Endodermal cell (in vitro differentiated cells): ENCODE measurements at regions not wholly inside any gene's neighbourhood (a gene's known extent, or its start where the extent isn't known, plus 50 kb on each side); places are given as distances from the start of the nearest gene placed in this dataset.
A peak's percentile ranks its signal among the peaks of the same experiment; 100 is the strongest.
"Not testable (repeated sequence)": the region's sequence is repeated elsewhere in the genome, so short reads cannot be mapped to it uniquely, and the experiment has no call there.

Experiments
- DNase-seq: peaks from one replicate; pipeline ENCODE4 v3.0.0-alpha.2; 2017
- H3K27ac ChIP-seq: 2 replicates; pipeline ENCODE4 v1.5.1; 2013; ENCODE audit warnings: mild to moderate bottlenecking, low read depth, low read length, moderate library complexity
- H3K27me3 ChIP-seq: 2 replicates; pipeline ENCODE4 v1.6.1; 2013; ENCODE audit warnings: mild to moderate bottlenecking, low read length, moderate library complexity; ENCODE audit not compliant: insufficient read depth, control insufficient read depth, poor library complexity, severe bottlenecking
- H3K36me3 ChIP-seq: 2 replicates; pipeline ENCODE4 v1.7.0; 2013; ENCODE audit warnings: mild to moderate bottlenecking, low read length, moderate library complexity; ENCODE audit not compliant: control insufficient read depth, insufficient read depth
- H3K4me1 ChIP-seq: one replicate; pipeline ENCODE4 v1.7.0; 2013; ENCODE audit warnings: low read length; ENCODE audit not compliant: control insufficient read depth, insufficient read depth
- H3K4me3 ChIP-seq: 2 replicates; pipeline ENCODE4 v1.5.1; 2013; ENCODE audit warnings: mild to moderate bottlenecking, low read length, moderate library complexity
- H3K9ac ChIP-seq: 2 replicates; pipeline ENCODE4 v1.6.1; 2013; ENCODE audit warnings: mild to moderate bottlenecking, low read length, moderate library complexity; ENCODE audit not compliant: poor library complexity, severe bottlenecking; ENCODE audit errors: extremely low read depth
- H3K9me3 ChIP-seq: 2 replicates; pipeline ENCODE4 v1.6.1; 2013; ENCODE audit warnings: mild to moderate bottlenecking, low read length, moderate library complexity; ENCODE audit not compliant: control insufficient read depth
- H3K27ac Mint-ChIP-seq: 2 replicates; pipeline ENCODE4 v1.8.0; 2020; ENCODE audit warnings: mixed read lengths
- H3K27me3 Mint-ChIP-seq: 2 replicates; pipeline ENCODE4 v1.8.0; 2021; ENCODE audit warnings: mild to moderate bottlenecking, mixed read lengths; ENCODE audit not compliant: insufficient read depth
- H3K36me3 Mint-ChIP-seq: 2 replicates; pipeline ENCODE4 v1.8.0; 2020; ENCODE audit warnings: low read depth, mixed read lengths
- H3K4me1 Mint-ChIP-seq: 2 replicates; pipeline ENCODE4 v1.8.0; 2020; ENCODE audit warnings: mixed read lengths
- H3K4me3 Mint-ChIP-seq: 2 replicates; pipeline ENCODE4 v1.8.0; 2020; ENCODE audit warnings: mild to moderate bottlenecking, moderate library complexity, mixed read lengths
- H3K9me3 Mint-ChIP-seq: 2 replicates; pipeline ENCODE4 v1.8.0; 2020; ENCODE audit warnings: mild to moderate bottlenecking, mixed read lengths
- WGBS, 2 experiments: methylation state at CpG; one replicate each; pipeline versions ENCODE4 v1.1.5 to v1.1.7; 2013; ENCODE audit warnings: missing lambda C conversion rate in 2 of 2, mixed read lengths in 1 of 2; ENCODE audit not compliant: insufficient coverage in 1 of 2, insufficient read length in 1 of 2; 5-methylcytosine and 5-hydroxymethylcytosine counted together
- TF ChIP-seq, protein P1 (sequence below): fragments of 200-600 bp; sonication (generic); conservative IDR thresholded peaks from 2 replicates; pipeline ENCODE4 v1.5.0; 2021; ENCODE audit warnings: antibody characterized with exemption, mild to moderate bottlenecking

DNA sequence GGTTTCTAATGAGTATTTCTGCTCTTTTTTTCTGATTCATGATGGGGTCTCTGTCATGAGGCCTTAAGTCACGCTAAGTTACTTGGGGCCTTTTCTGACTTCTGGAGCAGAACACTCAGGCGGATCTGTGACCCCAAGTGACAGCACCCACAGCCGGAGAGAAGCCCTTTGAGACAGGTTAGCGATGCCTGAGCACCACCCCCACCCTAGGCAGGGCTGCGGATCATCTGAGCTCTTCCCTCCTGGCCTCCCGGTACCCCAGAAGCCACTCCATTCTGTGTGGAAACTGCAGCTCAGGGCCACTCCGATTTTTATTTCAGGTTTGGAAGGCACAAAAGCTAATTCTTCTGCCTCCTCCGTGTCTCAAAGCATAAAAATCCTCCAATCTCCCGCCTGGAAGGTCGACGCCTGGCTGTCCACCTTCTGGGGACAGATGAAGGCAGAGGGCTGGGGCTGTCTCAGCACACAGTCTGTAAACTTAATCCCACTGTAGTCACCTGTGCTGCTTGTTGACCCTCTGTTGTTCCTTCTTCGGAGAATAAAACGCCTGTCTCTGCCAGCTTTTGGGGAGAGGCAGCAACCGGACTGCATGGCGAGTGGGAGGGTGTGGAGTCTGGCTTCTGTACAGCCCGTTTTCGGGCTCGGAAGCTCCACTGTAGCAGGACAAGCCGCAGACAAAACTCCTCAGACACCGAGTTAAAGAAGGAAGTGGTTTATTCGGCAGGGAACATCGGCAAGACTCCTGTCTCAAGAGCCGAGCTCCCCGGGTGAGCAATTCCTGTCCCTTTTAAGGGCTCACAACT, 88.8 kb downstream of the SPRY4 start:
- Histone ChIP-seq H3K27ac (peak overlapping the region; percentile 97), H3K4me1 (no peaks in the 10 kb centered on the region), H3K4me3 (no peak overlapping the region), H3K27me3 (no peaks in the 10 kb centered on the region), H3K36me3 (no peaks in the 10 kb centered on the region), H3K9ac (no peak overlapping the region), H3K9me3 (no peaks in the 10 kb centered on the region)
- H3K36me3 Mint-ChIP-seq = peaks cover 4% of the 10 kb centered on the region
- peaks cover 9% of the 10 kb centered on the region for H3K9me3 Mint-ChIP-seq
- DNase-seq = peak; percentile 64
- TF ChIP-seq, protein P1, sequence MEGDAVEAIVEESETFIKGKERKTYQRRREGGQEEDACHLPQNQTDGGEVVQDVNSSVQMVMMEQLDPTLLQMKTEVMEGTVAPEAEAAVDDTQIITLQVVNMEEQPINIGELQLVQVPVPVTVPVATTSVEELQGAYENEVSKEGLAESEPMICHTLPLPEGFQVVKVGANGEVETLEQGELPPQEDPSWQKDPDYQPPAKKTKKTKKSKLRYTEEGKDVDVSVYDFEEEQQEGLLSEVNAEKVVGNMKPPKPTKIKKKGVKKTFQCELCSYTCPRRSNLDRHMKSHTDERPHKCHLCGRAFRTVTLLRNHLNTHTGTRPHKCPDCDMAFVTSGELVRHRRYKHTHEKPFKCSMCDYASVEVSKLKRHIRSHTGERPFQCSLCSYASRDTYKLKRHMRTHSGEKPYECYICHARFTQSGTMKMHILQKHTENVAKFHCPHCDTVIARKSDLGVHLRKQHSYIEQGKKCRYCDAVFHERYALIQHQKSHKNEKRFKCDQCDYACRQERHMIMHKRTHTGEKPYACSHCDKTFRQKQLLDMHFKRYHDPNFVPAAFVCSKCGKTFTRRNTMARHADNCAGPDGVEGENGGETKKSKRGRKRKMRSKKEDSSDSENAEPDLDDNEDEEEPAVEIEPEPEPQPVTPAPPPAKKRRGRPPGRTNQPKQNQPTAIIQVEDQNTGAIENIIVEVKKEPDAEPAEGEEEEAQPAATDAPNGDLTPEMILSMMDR = no peak
- WGBS, 2 experiments = 79 to 86% methylated on average over 18 to 24 of the region's 24 CpGs
- no peak overlapping the region for H3K4me3 Mint-ChIP-seq
- peaks cover 28% of the 10 kb centered on the region for H3K4me1 Mint-ChIP-seq
- no peaks in the 10 kb centered on the region for H3K27me3 Mint-ChIP-seq
- H3K27ac Mint-ChIP-seq = peak overlapping the region; percentile 45

DNA sequence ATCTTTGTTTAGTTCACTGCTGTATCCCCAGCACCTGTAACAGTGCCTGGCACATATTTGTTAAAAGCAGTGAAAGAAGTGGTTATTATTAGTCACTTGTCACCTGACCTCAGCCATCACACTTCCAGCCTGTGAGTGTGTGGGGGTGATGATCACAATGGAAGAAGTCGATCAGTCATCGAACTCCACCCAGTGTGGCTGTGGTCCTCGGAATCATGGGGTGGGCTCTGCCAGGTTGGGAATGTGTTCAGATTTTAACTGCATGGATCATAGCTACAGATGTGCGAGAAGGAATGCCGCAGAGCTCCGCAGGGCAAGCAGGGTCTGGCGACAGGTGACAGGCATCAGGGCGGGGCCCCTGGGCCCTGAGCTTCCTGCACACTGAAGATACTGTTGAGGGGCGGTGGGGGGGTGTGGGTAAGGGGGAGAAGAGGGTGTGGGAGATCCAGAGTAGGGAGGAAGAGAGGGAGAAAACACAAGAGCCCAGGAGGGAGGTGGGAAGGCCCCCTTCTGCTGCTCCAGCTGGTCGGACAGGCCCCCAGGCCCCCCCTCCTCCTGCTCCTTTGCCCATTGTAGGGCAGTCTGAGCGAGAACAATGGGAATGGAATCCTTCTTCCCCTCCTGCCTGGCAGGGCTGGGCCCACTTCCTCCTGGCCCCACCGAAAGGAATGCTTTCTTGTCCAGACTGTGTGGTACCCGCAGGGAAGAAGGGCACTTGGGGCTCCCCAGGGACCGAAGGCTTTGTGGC, 89.6 kb downstream of the SPRY4 start:
- H3K4me1 ChIP-seq = no peaks in the 10 kb centered on the region
- peak; percentile 80 for DNase-seq
- TF ChIP-seq, protein P1 = no peak
- Mint-ChIP-seq H3K27ac (no peak overlapping the region), H3K27me3 (no peaks in the 10 kb centered on the region), H3K9me3 (peaks cover 9% of the 10 kb centered on the region), H3K4me1 (peaks cover 28% of the 10 kb centered on the region), H3K4me3 (no peak overlapping the region), H3K36me3 (peaks cover 4% of the 10 kb centered on the region)
- H3K4me3 ChIP-seq = no peak overlapping the region
- 53 to 74% methylated on average over 3 to 14 of the region's 14 CpGs for WGBS, 2 experiments
- no peaks in the 10 kb centered on the region for H3K9me3 ChIP-seq
- no peak overlapping the region for H3K9ac ChIP-seq
- H3K27ac ChIP-seq = peak overlapping the region; percentile 97
- H3K27me3 ChIP-seq = no peaks in the 10 kb centered on the region
- H3K36me3 ChIP-seq = no peaks in the 10 kb centered on the region

DNA sequence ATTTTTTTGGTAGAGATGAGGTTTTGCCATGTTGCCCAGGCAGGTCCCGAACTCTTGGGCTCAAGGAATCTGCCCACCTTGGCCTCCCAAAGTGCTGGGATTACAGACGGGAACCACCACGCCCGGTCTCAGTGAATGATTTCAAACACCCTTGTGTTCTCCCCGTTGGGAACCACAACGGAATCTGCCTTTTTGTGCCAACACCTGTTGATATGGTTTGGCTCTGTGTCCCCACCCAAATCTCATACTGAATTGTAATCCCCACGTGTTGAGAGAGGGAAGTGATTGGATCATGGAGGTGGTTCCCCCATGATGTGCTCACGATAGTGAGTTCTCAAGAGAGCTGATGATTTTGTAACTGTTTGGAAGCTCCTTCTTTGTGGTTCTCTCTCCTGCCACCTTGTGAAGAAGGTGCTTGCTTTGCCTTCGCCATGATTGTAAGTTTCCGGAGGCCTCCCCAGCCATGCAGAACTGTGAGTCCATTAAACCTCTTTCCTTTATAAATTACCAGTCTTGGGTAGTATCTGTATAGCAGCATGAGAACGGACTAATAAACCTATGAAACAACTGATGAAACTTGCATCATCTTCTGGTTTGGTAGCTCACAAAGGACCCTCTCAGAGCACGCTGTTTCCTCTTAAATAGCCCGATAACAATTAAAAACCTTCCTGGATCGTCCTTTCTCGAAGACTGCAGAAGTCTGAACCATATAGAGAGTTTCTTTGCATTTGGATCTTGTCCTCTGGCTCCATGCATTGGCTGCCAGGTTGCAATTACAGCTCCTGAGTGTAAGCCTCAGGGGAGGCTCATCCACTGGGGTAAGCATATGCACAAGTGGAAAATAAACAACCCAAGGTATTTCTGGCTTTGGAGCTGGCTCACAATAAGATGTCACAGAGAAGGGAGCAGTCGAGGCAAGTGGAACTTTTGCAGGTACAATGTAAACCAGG, 91.5 kb downstream of the SPRY4 start:
- 92 to 95% methylated on average over 12 to 16 of the region's 16 CpGs for WGBS, 2 experiments
- Histone ChIP-seq H3K9me3 (no peaks in the 10 kb centered on the region), H3K27me3 (no peaks in the 10 kb centered on the region), H3K4me3 (no peak overlapping the region), H3K9ac (no peak overlapping the region), H3K27ac (no peak overlapping the region), H3K36me3 (no peaks in the 10 kb centered on the region), H3K4me1 (no peaks in the 10 kb centered on the region)
- H3K36me3 Mint-ChIP-seq = peaks cover 4% of the 10 kb centered on the region
- no peaks in the 10 kb centered on the region for H3K27me3 Mint-ChIP-seq
- no peak overlapping the region for H3K4me3 Mint-ChIP-seq
- DNase-seq = no peak
- H3K4me1 Mint-ChIP-seq = peaks cover 28% of the 10 kb centered on the region
- H3K9me3 Mint-ChIP-seq = peaks cover 18% of the 10 kb centered on the region
- no peak overlapping the region for H3K27ac Mint-ChIP-seq
- TF ChIP-seq, protein P1 = no peak

DNA sequence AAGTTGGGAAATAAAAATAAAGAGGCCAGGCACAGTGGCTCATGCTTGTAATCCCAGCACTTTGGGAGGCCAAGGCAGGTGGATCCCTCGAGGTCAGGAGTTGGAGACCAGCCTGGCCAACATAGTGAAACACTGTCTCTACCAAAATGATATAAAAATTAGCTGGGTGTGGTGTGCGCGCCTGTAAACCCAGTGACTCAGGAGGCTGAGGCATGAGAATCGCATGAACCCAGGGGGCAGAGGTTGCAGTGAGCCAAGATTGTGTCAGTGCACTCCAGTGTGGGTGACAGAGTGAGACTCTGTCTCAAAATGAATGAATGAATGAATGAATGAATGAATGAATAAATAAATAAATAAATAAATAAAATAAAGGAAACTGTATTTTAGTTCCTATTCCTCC, 93.9 kb downstream of the SPRY4 start:
- H3K4me3 ChIP-seq, H3K9ac ChIP-seq, H3K36me3 ChIP-seq, H3K27me3 Mint-ChIP-seq, H3K27me3 ChIP-seq, H3K4me3 Mint-ChIP-seq, H3K36me3 Mint-ChIP-seq, H3K4me1 ChIP-seq, H3K9me3 ChIP-seq, DNase-seq, H3K27ac Mint-ChIP-seq, H3K27ac ChIP-seq: not testable (repeated sequence)
- WGBS, 2 experiments = 93 to 95% methylated on average over 4 of the region's 4 CpGs
- Mint-ChIP-seq H3K9me3 (peaks cover 17% of the 10 kb centered on the region), H3K4me1 (peaks cover 27% of the 10 kb centered on the region)
